ENCODE measurements at regions not wholly inside any gene's neighbourhood (a gene's known extent, or its start where the extent isn't known, plus 50 kb on each side); places are given as distances from the start of the nearest gene placed in this dataset.

- intact Hi-C loops (cut with DNase I), result no loop called here
- no peak overlapping the region for H3K4me3 ChIP-seq
- no peak overlapping the region for H3K9ac ChIP-seq (ENCODE audit: low read depth in 2 of 2, low read length in 2 of 2)
- peak overlapping the region; percentile 46 for H3K27ac ChIP-seq
- H3K27me3 ChIP-seq, result no peaks in the 10 kb centered on the region
- H3K4me1 ChIP-seq, result no peaks in the 10 kb centered on the region
- H3K9me3 ChIP-seq, result no peaks in the 10 kb centered on the region
- H3K36me3 ChIP-seq, result no peaks in the 10 kb centered on the region
- DNase-seq, result no peak
- TF ChIP-seq CTCF (IDR thresholded peaks at IDR 0.05), result no peak
Measured at GRCh38 chr1:172932981-172933380, 117.8 kb downstream of the TNFSF18 start.

GRCh38 chr1:172934417-172934762, 116.4 kb downstream of the TNFSF18 start:
- DNase-seq, result no peak
- Histone ChIP-seq H3K4me3 (no peak overlapping the region), H3K27me3 (no peaks in the 10 kb centered on the region), H3K9ac (ENCODE audit: low read depth in 2 of 2, low read length in 2 of 2) (no peak overlapping the region), H3K27ac (peak overlapping the region; percentile 46), H3K4me1 (no peaks in the 10 kb centered on the region), H3K36me3 (no peaks in the 10 kb centered on the region), H3K9me3 (no peaks in the 10 kb centered on the region)
- intact Hi-C loops (cut with DNase I), result no loop called here
- no peak for TF ChIP-seq CTCF (IDR thresholded peaks at IDR 0.05)

- no peaks in the 10 kb centered on the region for H3K27me3 ChIP-seq
- H3K4me3 ChIP-seq, result no peak overlapping the region
- no peaks in the 10 kb centered on the region for H3K4me1 ChIP-seq
- no peak for TF ChIP-seq CTCF (IDR thresholded peaks at IDR 0.05)
- H3K9ac ChIP-seq (ENCODE audit: low read depth in 2 of 2, low read length in 2 of 2), result no peak overlapping the region
- no peaks in the 10 kb centered on the region for H3K36me3 ChIP-seq
- intact Hi-C loops (cut with DNase I), result no loop called here
- no peak overlapping the region for H3K27ac ChIP-seq
- H3K9me3 ChIP-seq, result no peaks in the 10 kb centered on the region
- DNase-seq, result no peak
Measured at GRCh38 chr1:172935062-172935592, 115.6 kb downstream of the TNFSF18 start.

- Histone ChIP-seq H3K27me3 (no peaks in the 10 kb centered on the region), H3K4me1 (no peaks in the 10 kb centered on the region), H3K9ac (ENCODE audit: low read depth in 2 of 2, low read length in 2 of 2) (no peak overlapping the region), H3K36me3 (no peaks in the 10 kb centered on the region), H3K4me3 (no peak overlapping the region), H3K9me3 (no peaks in the 10 kb centered on the region), H3K27ac (no peak overlapping the region)
- intact Hi-C loops (cut with DNase I), result no loop called here
- no peak for TF ChIP-seq CTCF (IDR thresholded peaks at IDR 0.05)
- DNase-seq, result no peak
Measured at GRCh38 chr1:172936088-172936645, 114.6 kb downstream of the TNFSF18 start.

GRCh38 chr1:172938681-172939080, 112.1 kb downstream of the TNFSF18 start:
- intact Hi-C loops (cut with DNase I), result no loop called here
- TF ChIP-seq CTCF (IDR thresholded peaks at IDR 0.05), result no peak
- Histone ChIP-seq H3K27me3 (no peaks in the 10 kb centered on the region), H3K9ac (ENCODE audit: low read depth in 2 of 2, low read length in 2 of 2) (no peak overlapping the region), H3K36me3 (no peaks in the 10 kb centered on the region), H3K27ac (no peak overlapping the region), H3K9me3 (no peaks in the 10 kb centered on the region), H3K4me3 (no peak overlapping the region), H3K4me1 (no peaks in the 10 kb centered on the region)
- DNase-seq, result no peak

All from colonic mucosa (tissue), 4 donors.